ENCODE measurements at regions not wholly inside any gene's neighbourhood (a gene's known extent, or its start where the extent isn't known, plus 50 kb on each side); places are given as distances from the start of the nearest gene placed in this dataset.

GRCh38 chr10:69733791-69734261 lies 67.9 kb upstream of the COL13A1 start:
- DNase-seq (ENCODE audit: low read depth) (peak; percentile 67), FAIRE-seq (no peak)
- H3K27me3 ChIP-seq (ENCODE audit: control insufficient read depth, insufficient read depth, low read length), result no peaks in the 10 kb centered on the region
- no peak for TF ChIP-seq CTCF (IDR thresholded peaks at IDR 0.05; ENCODE audit: insufficient read depth, low read length, severe bottlenecking)
- H3K36me3 ChIP-seq (ENCODE audit: control insufficient read depth, insufficient read depth, low read length), result no peaks in the 10 kb centered on the region
- no peak overlapping the region for H3K4me3 ChIP-seq (ENCODE audit: low read depth, low read length)

- FAIRE-seq (peak; percentile 98), DNase-seq (ENCODE audit: low read depth) (no peak)
- TF ChIP-seq CTCF (IDR thresholded peaks at IDR 0.05; ENCODE audit: insufficient read depth, low read length, severe bottlenecking), result no peak
- no peaks in the 10 kb centered on the region for H3K36me3 ChIP-seq (ENCODE audit: control insufficient read depth, insufficient read depth, low read length)
- H3K4me3 ChIP-seq (ENCODE audit: low read depth, low read length), result no peak overlapping the region
- no peaks in the 10 kb centered on the region for H3K27me3 ChIP-seq (ENCODE audit: control insufficient read depth, insufficient read depth, low read length)
Observed at GRCh38 chr10:69734416-69734796, 67.3 kb upstream of the COL13A1 start.

GRCh38 chr10:69734797-69735468 lies 66.8 kb upstream of the COL13A1 start:
- no peak for TF ChIP-seq CTCF (IDR thresholded peaks at IDR 0.05; ENCODE audit: insufficient read depth, low read length, severe bottlenecking)
- FAIRE-seq, result peak; percentile 13
- H3K36me3 ChIP-seq (ENCODE audit: control insufficient read depth, insufficient read depth, low read length), result no peaks in the 10 kb centered on the region
- H3K4me3 ChIP-seq (ENCODE audit: low read depth, low read length), result no peak overlapping the region
- DNase-seq (ENCODE audit: low read depth), result no peak
- H3K27me3 ChIP-seq (ENCODE audit: control insufficient read depth, insufficient read depth, low read length), result no peaks in the 10 kb centered on the region

- FAIRE-seq (no peak), DNase-seq (ENCODE audit: low read depth) (no peak)
- Histone ChIP-seq H3K27me3 (ENCODE audit: control insufficient read depth, insufficient read depth, low read length) (no peaks in the 10 kb centered on the region), H3K4me3 (ENCODE audit: low read depth, low read length) (no peak overlapping the region), H3K36me3 (ENCODE audit: control insufficient read depth, insufficient read depth, low read length) (no peaks in the 10 kb centered on the region)
- no peak for TF ChIP-seq CTCF (IDR thresholded peaks at IDR 0.05; ENCODE audit: insufficient read depth, low read length, severe bottlenecking)
Observed at GRCh38 chr10:69736886-69737641, 64.6 kb upstream of the COL13A1 start.

- no peak overlapping the region for H3K4me3 ChIP-seq (ENCODE audit: low read depth, low read length)
- H3K27me3 ChIP-seq (ENCODE audit: control insufficient read depth, insufficient read depth, low read length), result no peaks in the 10 kb centered on the region
- FAIRE-seq (no peak), DNase-seq (ENCODE audit: low read depth) (no peak)
- no peak for TF ChIP-seq CTCF (IDR thresholded peaks at IDR 0.05; ENCODE audit: insufficient read depth, low read length, severe bottlenecking)
- H3K36me3 ChIP-seq (ENCODE audit: control insufficient read depth, insufficient read depth, low read length), result no peaks in the 10 kb centered on the region
Observed at GRCh38 chr10:69738071-69738470, 63.6 kb upstream of the COL13A1 start.

Data from bronchial epithelial cell (primary cell).